ENCODE measurements at regions not wholly inside any gene's neighbourhood (a gene's known extent, or its start where the extent isn't known, plus 50 kb on each side); places are given as distances from the start of the nearest gene placed in this dataset.

GRCh38 chr11:30740091-30740490 lies 153.9 kb upstream of the MPPED2 start:
- DNase-seq (ENCODE audit: low spot score) = no peak

GRCh38 chr11:30735946-30736345 lies 149.8 kb upstream of the MPPED2 start:
- DNase-seq (ENCODE audit: low spot score) = peak; percentile 25

- no peak for DNase-seq (ENCODE audit: low spot score)
Measured at GRCh38 chr11:30733748-30734147, 147.6 kb upstream of the MPPED2 start.

- DNase-seq (ENCODE audit: low spot score) = no peak
Measured at GRCh38 chr11:30730011-30730410, 143.9 kb upstream of the MPPED2 start.

GRCh38 chr11:30729187-30729713 lies 143.1 kb upstream of the MPPED2 start:
- DNase-seq (ENCODE audit: low spot score) = no peak

- no peak for DNase-seq (ENCODE audit: low spot score)
Measured at GRCh38 chr11:30725645-30726195, 139.6 kb upstream of the MPPED2 start.

GRCh38 chr11:30724274-30724673 lies 138.1 kb upstream of the MPPED2 start:
- DNase-seq (ENCODE audit: low spot score) = no peak

- DNase-seq (ENCODE audit: low spot score) = no peak
Measured at GRCh38 chr11:30719371-30719770, 133.2 kb upstream of the MPPED2 start.

- no peak for DNase-seq (ENCODE audit: low spot score)
Measured at GRCh38 chr11:30717641-30718040, 131.5 kb upstream of the MPPED2 start.

GRCh38 chr11:30717009-30717408 lies 130.9 kb upstream of the MPPED2 start:
- DNase-seq (ENCODE audit: low spot score) = no peak

- DNase-seq (ENCODE audit: low spot score) = no peak
Measured at GRCh38 chr11:30712749-30713148, 126.6 kb upstream of the MPPED2 start.

- DNase-seq (ENCODE audit: low spot score) = no peak
Measured at GRCh38 chr11:30710221-30710620, 124.1 kb upstream of the MPPED2 start.

GRCh38 chr11:30707110-30707509 lies 121.0 kb upstream of the MPPED2 start:
- no peak for DNase-seq (ENCODE audit: low spot score)

- no peak for DNase-seq (ENCODE audit: low spot score)
Measured at GRCh38 chr11:30705913-30706675, 119.9 kb upstream of the MPPED2 start.

- DNase-seq (ENCODE audit: low spot score) = no peak
Measured at GRCh38 chr11:30698425-30698824, 112.3 kb upstream of the MPPED2 start.

- DNase-seq (ENCODE audit: low spot score) = no peak
Measured at GRCh38 chr11:30697032-30697431, 110.9 kb upstream of the MPPED2 start.

GRCh38 chr11:30684772-30685171 lies 98.6 kb upstream of the MPPED2 start:
- DNase-seq (ENCODE audit: low spot score) = no peak

GRCh38 chr11:30683176-30683575 lies 97.0 kb upstream of the MPPED2 start:
- DNase-seq (ENCODE audit: low spot score) = no peak

- no peak for DNase-seq (ENCODE audit: low spot score)
Measured at GRCh38 chr11:30666817-30667216, 80.7 kb upstream of the MPPED2 start.

- no peak for DNase-seq (ENCODE audit: low spot score)
Measured at GRCh38 chr11:30665067-30665466, 78.9 kb upstream of the MPPED2 start.

- DNase-seq (ENCODE audit: low spot score) = peak; percentile 39
Measured at GRCh38 chr11:30653606-30654005, 67.5 kb upstream of the MPPED2 start.

- no peak for DNase-seq (ENCODE audit: low spot score)
Measured at GRCh38 chr11:30652801-30653200, 66.6 kb upstream of the MPPED2 start.

GRCh38 chr11:30650266-30650665 lies 64.1 kb upstream of the MPPED2 start:
- DNase-seq (ENCODE audit: low spot score) = no peak
